ENCODE measurements at regions not wholly inside any gene's neighbourhood (a gene's known extent, or its start where the extent isn't known, plus 50 kb on each side); places are given as distances from the start of the nearest gene placed in this dataset. TPM values are rescaled to one million over a fixed set of nuclear protein-coding genes. Genes with fewer than 3 reads are reported as not detected.
A peak's percentile ranks its signal among the peaks of the same experiment; 100 is the strongest.

DNA sequence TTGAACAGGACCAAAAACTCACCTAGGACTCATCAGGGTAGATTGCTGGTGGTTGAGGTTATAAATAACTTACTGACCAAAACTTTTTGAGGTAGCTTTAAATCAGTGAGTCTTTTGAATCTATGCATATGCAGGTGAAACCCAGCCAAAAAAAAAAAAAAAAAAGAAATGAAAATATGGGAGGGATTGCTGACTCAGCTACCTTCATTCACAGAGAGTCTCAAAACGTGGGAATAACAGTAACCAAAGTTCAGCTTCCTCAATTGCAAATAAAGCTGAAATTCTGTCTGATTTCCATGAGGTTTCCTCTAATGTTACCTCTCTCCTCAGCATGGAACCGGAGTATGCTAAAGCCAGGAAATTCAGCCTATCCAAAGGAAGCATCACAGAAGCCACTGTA lies 95.2 kb upstream of the SEMA6D start:
- no peak for DNase-seq (ENCODE audit: low read depth in 2 of 3, low spot score in 2 of 3)

DNA sequence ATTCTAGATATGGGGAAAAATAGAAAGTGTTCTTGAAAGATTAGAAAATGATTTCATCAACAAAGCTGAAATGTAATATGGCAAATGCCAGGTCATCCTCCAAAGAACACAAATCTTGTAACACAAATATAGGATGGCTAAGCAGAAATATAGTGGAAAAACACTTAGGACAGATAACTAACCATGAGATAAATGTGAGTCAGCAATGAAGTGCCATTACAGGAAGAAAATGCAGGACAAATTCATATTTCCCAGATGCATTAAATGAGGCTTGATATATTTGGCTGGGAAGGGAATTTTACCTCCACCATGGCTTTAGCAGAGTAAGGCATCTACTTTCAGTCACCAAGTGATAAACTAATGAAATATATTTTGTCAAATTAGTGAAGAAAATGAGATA lies 92.8 kb upstream of the SEMA6D start:
- DNase-seq (ENCODE audit: low read depth in 2 of 3, low spot score in 2 of 3), result no peak

DNA sequence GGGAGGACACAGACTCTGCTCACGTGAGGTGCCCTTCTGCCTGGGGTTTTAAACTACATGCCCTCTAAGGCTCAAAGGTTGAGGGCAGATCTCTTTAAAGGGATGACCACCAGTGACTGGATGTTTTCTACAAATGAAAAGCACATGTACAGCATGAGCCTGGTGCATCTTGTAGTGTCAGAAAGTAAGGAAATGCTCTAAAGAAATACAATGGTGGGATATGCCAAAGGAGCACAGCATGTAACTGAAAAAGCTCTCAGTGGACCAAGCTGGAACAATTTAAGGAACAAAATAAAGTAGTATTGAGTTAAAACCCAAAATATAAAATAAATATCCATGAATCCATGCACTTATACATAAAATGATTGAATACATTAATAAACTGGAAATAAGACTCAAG lies 78.3 kb upstream of the SEMA6D start:
- DNase-seq (ENCODE audit: low read depth in 2 of 3, low spot score in 2 of 3), result no peak

DNA sequence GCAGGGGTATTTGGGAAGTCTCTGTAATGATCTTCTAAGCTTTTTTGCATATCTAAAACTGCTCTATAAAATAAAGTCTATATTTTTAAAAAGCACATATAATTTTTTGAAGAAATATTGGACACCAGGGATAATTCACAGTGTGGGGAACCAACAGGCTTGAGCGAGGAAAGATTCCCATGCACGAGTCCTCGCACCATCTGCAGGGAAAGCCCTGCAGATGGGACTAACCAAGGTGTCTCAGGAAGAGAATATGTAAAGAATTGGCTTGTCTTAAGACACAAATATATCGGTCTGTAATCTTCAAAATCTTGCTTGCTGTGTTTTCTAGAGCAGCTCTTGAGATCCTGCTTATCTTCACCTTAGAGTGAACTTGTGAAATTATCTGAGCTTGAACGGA lies 77.2 kb upstream of the SEMA6D start:
- DNase-seq (ENCODE audit: low read depth in 2 of 3, low spot score in 2 of 3), result no peak

DNA sequence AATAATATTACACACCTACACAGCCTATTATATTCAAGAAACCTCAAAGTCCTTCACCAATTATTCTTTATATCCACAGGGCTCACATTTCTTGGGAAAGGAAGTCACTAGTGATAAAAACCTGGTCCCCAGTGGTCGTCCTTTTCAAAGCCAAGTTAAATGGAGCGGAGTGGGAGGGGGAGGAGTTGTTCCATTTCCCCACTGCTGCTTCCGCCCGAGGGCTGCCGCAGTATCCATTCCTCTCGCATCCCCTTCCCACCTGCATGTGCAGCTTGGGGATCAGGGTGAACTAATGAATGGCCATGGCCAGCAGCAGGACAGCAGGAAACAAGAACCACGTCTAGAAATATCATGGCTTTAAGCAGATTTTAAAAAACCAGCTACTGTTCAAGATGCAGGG lies 76.4 kb upstream of the SEMA6D start:
- DNase-seq (ENCODE audit: low read depth in 2 of 3, low spot score in 2 of 3), result no peak

DNA sequence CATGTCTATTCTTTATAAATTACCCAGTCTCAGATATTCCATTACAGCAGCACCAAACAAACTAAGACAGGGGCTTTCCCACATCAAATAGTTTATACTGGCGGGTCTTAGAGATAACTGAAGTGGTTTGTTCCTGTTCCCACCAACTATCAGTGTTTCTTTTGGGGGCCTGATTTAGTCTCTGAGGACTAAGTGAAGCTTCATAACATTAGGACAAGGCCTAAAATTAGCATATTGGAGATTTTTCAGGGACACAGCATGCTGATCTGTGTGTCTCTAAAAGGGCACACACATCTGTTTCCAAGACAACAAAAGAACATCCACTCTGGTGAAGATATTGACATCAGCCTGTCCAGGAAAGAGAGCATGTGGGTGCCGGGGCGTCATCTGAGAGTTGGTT lies 72.6 kb upstream of the SEMA6D start:
- peak in 1 of 3 donors; percentile 16 for DNase-seq (ENCODE audit: low read depth in 2 of 3, low spot score in 2 of 3)

DNA sequence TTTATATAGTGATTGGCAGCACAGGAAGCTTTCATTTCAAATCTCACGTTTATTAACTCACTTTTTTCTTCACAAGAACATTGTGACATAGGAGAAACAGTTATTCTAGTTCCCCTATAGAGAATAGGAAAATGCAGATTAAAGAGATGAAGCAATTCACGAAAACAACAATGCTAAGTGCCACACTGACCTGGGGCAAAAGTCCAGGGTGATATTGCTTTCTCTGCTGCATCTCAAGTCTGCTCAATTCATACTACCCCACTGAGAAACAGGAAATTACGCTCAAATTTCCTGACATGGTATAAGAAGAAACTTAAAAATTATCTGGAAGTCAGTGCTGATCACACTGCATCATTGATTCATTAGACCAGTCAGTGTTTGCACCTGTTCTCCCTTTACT lies 66.7 kb upstream of the SEMA6D start:
- DNase-seq (ENCODE audit: low read depth in 2 of 3, low spot score in 2 of 3), result no peak

DNA sequence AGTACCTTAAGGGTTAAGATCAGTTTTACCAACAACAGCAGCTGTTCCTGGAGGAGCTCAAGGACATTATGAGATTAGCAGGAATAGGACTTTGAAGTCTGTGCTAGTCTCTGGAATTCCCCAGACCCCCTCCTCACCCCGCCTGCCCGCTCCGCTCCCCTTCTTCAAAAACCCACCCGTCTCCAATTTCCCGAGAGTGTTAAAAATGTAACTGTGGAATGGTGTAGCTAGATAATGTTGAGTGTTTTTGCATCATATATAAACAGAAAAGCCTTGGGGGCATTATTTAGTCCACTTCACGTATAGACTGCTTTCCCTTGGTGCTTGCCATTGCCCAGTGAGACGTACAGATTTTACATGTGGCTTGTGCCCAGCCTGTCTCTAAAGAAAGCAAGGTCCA lies 65.0 kb upstream of the SEMA6D start:
- DNase-seq (ENCODE audit: low read depth in 2 of 3, low spot score in 2 of 3), result no peak

DNA sequence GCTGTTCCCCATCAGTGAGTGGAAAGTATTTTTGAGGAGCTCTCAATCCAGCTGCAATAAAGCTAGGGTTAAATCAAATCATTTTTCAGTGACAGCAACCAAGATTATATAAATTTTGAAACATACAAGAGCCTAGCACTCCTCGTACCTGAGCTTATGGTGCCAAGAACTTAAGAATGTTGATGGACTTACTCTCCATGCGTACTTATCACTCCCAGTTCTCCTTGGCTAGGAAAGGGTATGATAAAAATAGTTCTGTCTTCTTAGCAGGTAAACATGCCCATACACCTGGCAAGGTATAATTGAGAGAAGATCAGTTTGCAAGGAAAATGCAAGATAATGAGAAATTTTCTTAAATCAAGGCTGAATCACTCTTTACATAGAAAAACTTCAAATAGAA lies 64.5 kb upstream of the SEMA6D start:
- DNase-seq (ENCODE audit: low read depth in 2 of 3, low spot score in 2 of 3), result no peak

DNA sequence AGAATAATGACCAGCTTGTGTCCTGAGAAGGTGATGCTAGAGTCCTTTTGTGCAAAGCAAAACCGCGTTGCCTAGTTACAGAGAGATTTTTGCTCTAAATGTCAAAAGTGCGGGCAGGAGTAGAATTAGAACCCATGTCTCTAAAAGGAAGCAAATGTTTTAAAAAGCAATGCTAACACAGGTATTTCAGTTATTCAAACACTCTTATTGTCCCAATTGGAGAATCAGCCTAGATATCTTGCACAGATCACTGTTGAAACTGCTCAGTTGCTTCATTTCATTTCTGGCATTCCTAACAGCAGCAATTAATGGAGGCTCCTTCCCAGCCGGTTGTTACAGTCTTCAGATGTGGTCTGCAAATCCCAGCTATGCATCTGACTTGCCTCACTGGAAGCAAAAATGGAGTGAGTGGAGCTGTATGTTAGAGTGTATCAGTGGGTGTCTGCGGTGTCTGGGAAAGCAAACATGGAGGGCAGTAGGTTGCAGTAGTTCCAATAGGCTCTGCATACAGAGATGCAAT lies 55.6 kb upstream of the SEMA6D start:
- DNase-seq (ENCODE audit: low read depth in 2 of 3, low spot score in 2 of 3), result no peak

DNA sequence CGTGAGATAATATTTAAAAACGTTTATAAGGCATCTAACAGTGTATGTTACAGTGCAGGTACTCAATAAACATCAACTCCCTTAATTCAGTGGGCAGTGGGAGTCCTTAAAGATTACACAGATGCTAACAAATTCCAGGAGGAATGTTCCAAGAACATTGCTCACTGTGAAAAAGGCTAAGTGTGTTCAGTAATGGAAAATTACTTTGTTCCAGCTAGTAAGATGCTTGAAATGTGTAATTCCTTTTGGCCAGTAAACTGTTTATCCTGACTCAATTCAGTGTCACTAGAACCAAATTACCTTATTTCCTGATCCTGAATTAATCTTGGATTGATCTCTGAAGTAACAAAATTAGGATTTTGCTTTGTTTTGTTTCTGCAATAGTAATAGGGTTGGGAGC lies 54.2 kb upstream of the SEMA6D start:
- DNase-seq (ENCODE audit: low read depth in 2 of 3, low spot score in 2 of 3), result no peak

Small RNAs in the stretch of these regions (small RNA-seq; reads per million reads assigned to genes)
- gene MTND5P40 (not detected), gene RF01182 (not detected), gene RN7SKP139 (not detected), gene RNU6-1014P (not detected)
